ENCODE measurements at regions not wholly inside any gene's neighbourhood (a gene's known extent, or its start where the extent isn't known, plus 50 kb on each side); places are given as distances from the start of the nearest gene placed in this dataset.

- DNase-seq: no peak
- no peak for TF ChIP-seq GATA1 (IDR thresholded peaks at IDR 0.05; ENCODE audit: low read depth, low read length)
- no peak for TF ChIP-seq POLR2A (IDR thresholded peaks at IDR 0.05; ENCODE audit: low read length)
Measured at GRCh38 chr20:22383156-22383555, 201.2 kb downstream of the FOXA2 start.

- no peak for DNase-seq
Measured at GRCh38 chr20:22382742-22383141, 201.6 kb downstream of the FOXA2 start.

GRCh38 chr20:22381812-22382416, 202.5 kb downstream of the FOXA2 start:
- no peak for TF ChIP-seq GATA1 (IDR thresholded peaks at IDR 0.05; ENCODE audit: low read depth, low read length)
- DNase-seq: no peak

More at GRCh38 chr20:22382742-22383141, 201.6 kb downstream of the FOXA2 start:
- TF ChIP-seq POLR2A (IDR thresholded peaks at IDR 0.05; ENCODE audit: low read length) (no peak), GATA1 (IDR thresholded peaks at IDR 0.05; ENCODE audit: low read depth, low read length) (no peak)

- DNase-seq: peak in 1 of 2 experiments; percentile 39
- no peak for TF ChIP-seq GATA1 (IDR thresholded peaks at IDR 0.05; ENCODE audit: low read depth, low read length)
- no peak for TF ChIP-seq POLR2A (IDR thresholded peaks at IDR 0.05; ENCODE audit: low read length)
Measured at GRCh38 chr20:22379472-22379871, 204.9 kb downstream of the FOXA2 start.

GRCh38 chr20:22374678-22375590, 209.4 kb downstream of the FOXA2 start:
- no peak for DNase-seq
- no peak for TF ChIP-seq POLR2A (IDR thresholded peaks at IDR 0.05; ENCODE audit: low read length)
- TF ChIP-seq GATA1 (IDR thresholded peaks at IDR 0.05; ENCODE audit: low read depth, low read length): no peak

- no peak for DNase-seq
- TF ChIP-seq POLR2A (IDR thresholded peaks at IDR 0.05; ENCODE audit: low read length): no peak
- TF ChIP-seq GATA1 (IDR thresholded peaks at IDR 0.05; ENCODE audit: low read depth, low read length): no peak
Measured at GRCh38 chr20:22374066-22374465, 210.3 kb downstream of the FOXA2 start.

GRCh38 chr20:22373164-22373895, 211.0 kb downstream of the FOXA2 start:
- DNase-seq: no peak
- no peak for TF ChIP-seq POLR2A (IDR thresholded peaks at IDR 0.05; ENCODE audit: low read length)
- no peak for TF ChIP-seq GATA1 (IDR thresholded peaks at IDR 0.05; ENCODE audit: low read depth, low read length)

- TF ChIP-seq POLR2A (IDR thresholded peaks at IDR 0.05; ENCODE audit: low read length) (no peak), GATA1 (IDR thresholded peaks at IDR 0.05; ENCODE audit: low read depth, low read length) (no peak)
- DNase-seq: no peak
Measured at GRCh38 chr20:22371843-22372242, 212.5 kb downstream of the FOXA2 start.

- DNase-seq: no peak
- TF ChIP-seq GATA1 (IDR thresholded peaks at IDR 0.05; ENCODE audit: low read depth, low read length): no peak
- no peak for TF ChIP-seq POLR2A (IDR thresholded peaks at IDR 0.05; ENCODE audit: low read length)
Measured at GRCh38 chr20:22370137-22370536, 214.2 kb downstream of the FOXA2 start.

GRCh38 chr20:22369100-22369499, 215.3 kb downstream of the FOXA2 start:
- no peak for DNase-seq
- TF ChIP-seq POLR2A (IDR thresholded peaks at IDR 0.05; ENCODE audit: low read length): no peak
- no peak for TF ChIP-seq GATA1 (IDR thresholded peaks at IDR 0.05; ENCODE audit: low read depth, low read length)

GRCh38 chr20:22368235-22368634, 216.1 kb downstream of the FOXA2 start:
- DNase-seq: no peak
- TF ChIP-seq POLR2A (IDR thresholded peaks at IDR 0.05; ENCODE audit: low read length): no peak
- TF ChIP-seq GATA1 (IDR thresholded peaks at IDR 0.05; ENCODE audit: low read depth, low read length): no peak

- TF ChIP-seq GATA1 (IDR thresholded peaks at IDR 0.05; ENCODE audit: low read depth, low read length) (no peak), POLR2A (IDR thresholded peaks at IDR 0.05; ENCODE audit: low read length) (no peak)
- no peak for DNase-seq
Measured at GRCh38 chr20:22366631-22367030, 217.7 kb downstream of the FOXA2 start.

- TF ChIP-seq POLR2A (IDR thresholded peaks at IDR 0.05; ENCODE audit: low read length) (no peak), GATA1 (IDR thresholded peaks at IDR 0.05; ENCODE audit: low read depth, low read length) (no peak)
Measured at GRCh38 chr20:22354647-22355046, 229.7 kb downstream of the FOXA2 start.

GRCh38 chr20:22353586-22353985, 230.8 kb downstream of the FOXA2 start:
- DNase-seq: no peak
- no peak for TF ChIP-seq GATA1 (IDR thresholded peaks at IDR 0.05; ENCODE audit: low read depth, low read length)
- TF ChIP-seq POLR2A (IDR thresholded peaks at IDR 0.05; ENCODE audit: low read length): no peak

More at GRCh38 chr20:22354647-22355046, 229.7 kb downstream of the FOXA2 start:
- no peak for DNase-seq

All from erythroblast (primary cell).